Esophagus squamous epithelium (tissue), 5 donors: ENCODE measurements at regions not wholly inside any gene's neighbourhood (a gene's known extent, or its start where the extent isn't known, plus 50 kb on each side); places are given as distances from the start of the nearest gene placed in this dataset.

Experiments used
- DNase-seq: peaks from one replicate; lab custom pipeline; 2025; lab: John Stamatoyannopoulos, UW
- H3K27ac ChIP-seq, 4 donors: fragments of 200-600 bp; sonication (generic); one replicate each; pipeline ENCODE4 v1.5.1; 2016 to 2019; ENCODE audit warnings: mild to moderate bottlenecking in 1 of 4
- H3K27me3 ChIP-seq, 4 donors: fragments of 200-600 bp; sonication (generic); 1 replicate in 3 of 4; 2 replicates in 1 of 4; pipeline versions ENCODE4 v1.5.1 to v1.6.0; 2017 to 2021; ENCODE audit warnings: antibody characterized with exemption in 1 of 4
- H3K36me3 ChIP-seq, 3 donors: fragments of 200-600 bp; sonication (generic); one replicate each; pipeline ENCODE4 v1.5.1; 2016 to 2019
- H3K4me1 ChIP-seq, 3 donors: fragments of 200-600 bp; sonication (generic); one replicate each; pipeline ENCODE4 v1.5.1; 2017 to 2019
- H3K4me3 ChIP-seq, 4 donors: fragments of 200-600 bp; sonication (generic); 1 replicate in 3 of 4; 2 replicates in 1 of 4; pipeline ENCODE4 v1.5.1; 2016 to 2019; ENCODE audit warnings: mild to moderate bottlenecking in 2 of 4, moderate library complexity in 1 of 4
- H3K9me3 ChIP-seq, 3 donors: fragments of 200-600 bp; sonication (generic); one replicate each; pipeline ENCODE4 v1.5.1; 2016 to 2019
- POLR2A ChIP-seq, 4 donors: fragments of 450-650 bp; IDR thresholded peaks; one replicate each; pipeline ENCODE4 v1.6.1; 2017; ENCODE audit warnings: antibody characterized with exemption in 4 of 4, mild to moderate bottlenecking in 4 of 4, moderate library complexity in 3 of 4
- WGBS, 2 donors: methylation state at CpG; one replicate each; pipeline ENCODE4 v1.1.5; 2018; 5-methylcytosine and 5-hydroxymethylcytosine counted together
- intact Hi-C: fragments of 100-400 bp; cut with DNase I; formaldehyde crosslinking; loops from one replicate; pipeline ENCODE4 v1.15.0; 2022
- TF ChIP-seq, protein P1 (sequence below), 6 experiments: fragments of 450-650 bp in 4 of 6; fragments of 200-600 bp in 2 of 6; sonication (generic) in 2 of 6; IDR thresholded peaks; one replicate each; pipeline ENCODE4 v1.5.1; 2016 to 2019; ENCODE audit warnings: antibody characterized with exemption in 6 of 6, mild to moderate bottlenecking in 4 of 6, moderate library complexity in 4 of 6
- donor health status: DM: yes; HTN: yes; CAD: no.

DNA sequence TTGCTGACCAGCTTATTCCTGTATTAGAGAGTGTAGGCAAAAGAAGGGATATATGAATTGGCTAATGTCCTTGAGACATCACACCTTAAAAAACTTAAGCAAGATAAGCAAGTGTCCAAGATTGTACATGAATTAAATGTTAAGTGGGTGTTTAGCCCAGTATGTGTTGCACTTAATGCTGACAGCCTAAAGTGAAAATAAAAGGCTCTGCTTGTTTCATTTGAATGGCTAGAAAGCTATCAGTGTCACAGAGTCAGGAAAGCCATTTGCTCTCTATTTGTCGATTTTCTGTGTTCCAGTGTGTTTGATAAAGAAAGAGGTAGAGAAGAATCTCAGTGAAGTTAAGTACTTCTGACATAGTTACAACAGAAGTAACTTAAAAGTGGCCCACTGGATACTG is 744.9 kb downstream of the ANKRD7 start:
- Histone ChIP-seq H3K27ac (no peak overlapping the region), H3K9me3 (no peaks in the 10 kb centered on the region), H3K4me3 (no peak overlapping the region), H3K36me3 (no peaks in the 10 kb centered on the region), H3K4me1 (no peaks in the 10 kb centered on the region), H3K27me3 (no peaks in the 10 kb centered on the region)
- intact Hi-C loops, result no loop called here
- TF ChIP-seq POLR2A (IDR thresholded peaks at IDR 0.05), result no peak
- TF ChIP-seq, protein P1, sequence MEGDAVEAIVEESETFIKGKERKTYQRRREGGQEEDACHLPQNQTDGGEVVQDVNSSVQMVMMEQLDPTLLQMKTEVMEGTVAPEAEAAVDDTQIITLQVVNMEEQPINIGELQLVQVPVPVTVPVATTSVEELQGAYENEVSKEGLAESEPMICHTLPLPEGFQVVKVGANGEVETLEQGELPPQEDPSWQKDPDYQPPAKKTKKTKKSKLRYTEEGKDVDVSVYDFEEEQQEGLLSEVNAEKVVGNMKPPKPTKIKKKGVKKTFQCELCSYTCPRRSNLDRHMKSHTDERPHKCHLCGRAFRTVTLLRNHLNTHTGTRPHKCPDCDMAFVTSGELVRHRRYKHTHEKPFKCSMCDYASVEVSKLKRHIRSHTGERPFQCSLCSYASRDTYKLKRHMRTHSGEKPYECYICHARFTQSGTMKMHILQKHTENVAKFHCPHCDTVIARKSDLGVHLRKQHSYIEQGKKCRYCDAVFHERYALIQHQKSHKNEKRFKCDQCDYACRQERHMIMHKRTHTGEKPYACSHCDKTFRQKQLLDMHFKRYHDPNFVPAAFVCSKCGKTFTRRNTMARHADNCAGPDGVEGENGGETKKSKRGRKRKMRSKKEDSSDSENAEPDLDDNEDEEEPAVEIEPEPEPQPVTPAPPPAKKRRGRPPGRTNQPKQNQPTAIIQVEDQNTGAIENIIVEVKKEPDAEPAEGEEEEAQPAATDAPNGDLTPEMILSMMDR (IDR thresholded peaks at IDR 0.05), result no peak
- 45 to 59% methylated on average over 1 of the region's 1 CpG for WGBS, 2 donors
- DNase-seq, result no peak

DNA sequence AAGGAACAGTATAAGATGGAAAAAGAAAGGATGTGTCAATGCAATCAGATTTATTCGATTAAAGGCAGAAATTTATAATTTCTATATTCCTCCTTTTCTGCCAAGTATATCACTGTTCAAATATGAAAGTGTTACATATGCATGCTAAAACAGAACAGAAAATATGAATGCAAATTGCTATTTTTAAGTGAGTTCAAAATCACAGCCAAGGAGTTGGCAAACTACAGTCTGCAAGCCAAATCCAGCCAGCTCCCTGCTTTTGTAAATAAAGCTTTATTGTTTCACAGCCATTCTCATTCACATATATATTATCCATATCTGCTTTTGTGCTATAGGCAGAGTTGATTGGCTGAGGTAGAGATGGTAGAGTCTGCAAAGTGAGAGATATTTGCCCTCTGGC is 747.2 kb downstream of the ANKRD7 start:
- no peaks in the 10 kb centered on the region for H3K9me3 ChIP-seq
- no peaks in the 10 kb centered on the region for H3K4me1 ChIP-seq
- WGBS, 2 donors, result 80 to 82% methylated on average over 1 of the region's 1 CpG
- no peak for TF ChIP-seq POLR2A (IDR thresholded peaks at IDR 0.05)
- TF ChIP-seq, protein P1 (IDR thresholded peaks at IDR 0.05), result no peak
- no peak overlapping the region for H3K27ac ChIP-seq
- DNase-seq, result no peak
- no peaks in the 10 kb centered on the region for H3K36me3 ChIP-seq
- intact Hi-C loops, result no loop called here
- H3K27me3 ChIP-seq, result no peaks in the 10 kb centered on the region
- no peak overlapping the region for H3K4me3 ChIP-seq

DNA sequence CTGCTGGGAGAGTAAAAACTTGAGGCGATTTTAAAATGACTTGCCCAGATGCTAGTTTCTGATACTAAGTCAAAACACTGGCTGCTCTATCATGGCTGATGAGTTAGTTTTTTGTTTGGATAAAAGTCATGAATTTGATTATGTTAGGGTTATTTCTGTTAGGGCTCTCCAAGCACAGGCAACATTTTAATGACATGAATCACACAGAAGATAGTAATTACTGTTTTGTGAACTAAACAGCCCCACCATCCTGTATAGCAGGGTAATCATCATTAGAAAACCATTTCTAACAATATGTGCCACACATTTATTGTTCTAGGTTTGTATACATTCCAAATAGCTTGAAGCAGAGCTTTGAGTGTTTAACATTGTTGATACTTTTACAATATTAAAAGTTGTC is 750.3 kb downstream of the ANKRD7 start:
- Histone ChIP-seq H3K27ac (no peak overlapping the region), H3K9me3 (no peaks in the 10 kb centered on the region), H3K36me3 (no peaks in the 10 kb centered on the region), H3K4me3 (no peak overlapping the region), H3K4me1 (no peaks in the 10 kb centered on the region), H3K27me3 (no peaks in the 10 kb centered on the region)
- TF ChIP-seq POLR2A (IDR thresholded peaks at IDR 0.05), result no peak
- TF ChIP-seq, protein P1 (IDR thresholded peaks at IDR 0.05), result no peak
- no peak for DNase-seq
- 60 to 88% methylated on average over 1 of the region's 1 CpG for WGBS, 2 donors
- intact Hi-C loops, result no loop called here

DNA sequence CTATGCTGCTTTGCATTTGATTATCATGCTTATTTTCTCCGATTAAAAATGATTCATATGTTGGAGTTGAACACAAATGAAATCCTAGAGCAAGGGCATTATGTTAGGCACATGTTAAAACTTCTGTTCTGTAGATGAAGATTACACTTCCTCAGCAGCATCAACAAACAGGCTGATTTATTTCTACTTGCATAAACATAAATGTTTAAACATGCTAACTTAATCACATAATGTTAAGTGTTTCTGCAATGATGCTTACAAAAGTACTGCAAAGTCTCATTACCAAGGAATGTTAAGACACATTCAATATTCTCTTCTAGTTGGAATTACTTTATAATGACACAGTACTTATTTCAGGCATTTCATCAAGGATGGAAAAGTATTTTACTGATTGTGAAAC is 770.8 kb downstream of the ANKRD7 start:
- Histone ChIP-seq H3K27me3 (no peaks in the 10 kb centered on the region), H3K4me3 (no peak overlapping the region), H3K9me3 (no peaks in the 10 kb centered on the region), H3K36me3 (no peaks in the 10 kb centered on the region), H3K4me1 (no peaks in the 10 kb centered on the region), H3K27ac (no peak overlapping the region)
- TF ChIP-seq POLR2A (IDR thresholded peaks at IDR 0.05), result no peak
- TF ChIP-seq, protein P1 (IDR thresholded peaks at IDR 0.05), result no peak
- 52 to 60% methylated on average over 1 of the region's 1 CpG for WGBS, 2 donors
- DNase-seq, result no peak
- intact Hi-C loops, result no loop called here

DNA sequence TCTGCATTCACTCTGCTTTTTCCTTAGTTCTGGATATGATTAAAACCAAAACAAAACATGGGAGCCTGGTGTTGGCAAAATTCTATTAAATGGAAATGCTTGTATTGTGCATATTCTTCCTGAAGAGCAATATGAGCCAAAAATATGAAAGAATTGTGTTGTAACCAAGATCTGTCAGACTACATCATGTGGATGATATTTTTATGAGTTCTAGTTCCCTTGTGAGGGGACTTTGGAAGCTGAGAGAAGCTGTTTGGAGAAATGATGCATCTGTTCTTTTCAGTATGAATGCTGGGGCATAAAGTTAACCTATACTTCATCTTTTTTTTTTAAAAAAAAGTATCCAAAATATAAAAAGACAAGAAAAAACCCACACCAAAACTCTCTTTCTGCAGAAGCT is 782.7 kb downstream of the ANKRD7 start:
- intact Hi-C loops, result no loop called here
- no peak for DNase-seq

More for the DNA sequence above, 782.7 kb downstream of the ANKRD7 start:
- no peaks in the 10 kb centered on the region for H3K9me3 ChIP-seq
- no peaks in the 10 kb centered on the region for H3K27me3 ChIP-seq
- no peaks in the 10 kb centered on the region for H3K4me1 ChIP-seq
- no peak overlapping the region for H3K4me3 ChIP-seq
- no peaks in the 10 kb centered on the region for H3K36me3 ChIP-seq
- H3K27ac ChIP-seq, result no peak overlapping the region
- no peak for TF ChIP-seq POLR2A (IDR thresholded peaks at IDR 0.05)
- TF ChIP-seq, protein P1 (IDR thresholded peaks at IDR 0.05), result no peak
